Keratinocyte (primary cell): ENCODE measurements at regions not wholly inside any gene's neighbourhood (a gene's known extent, or its start where the extent isn't known, plus 50 kb on each side); places are given as distances from the start of the nearest gene placed in this dataset.

Experiments used
- DNase-seq: peaks from one replicate; pipeline ENCODE4 v3.0.0-alpha.2; 2011; ENCODE audit warnings: low read depth, missing footprints, low spot score
- FAIRE-seq: peaks from 2 replicates; lab custom pipeline; 2011; peaks lifted over from hg19 to GRCh38; lab: Jason Lieb, UNC
- H2AFZ ChIP-seq: 2 replicates; pipeline ENCODE4 v1.6.0; 2012; ENCODE audit warnings: low read length, control low read depth, inconsistent platforms; ENCODE audit not compliant: control insufficient read depth
- H3K27ac ChIP-seq: 2 replicates; pipeline ENCODE4 v1.5.1; 2011; ENCODE audit warnings: low read length; ENCODE audit not compliant: control insufficient read depth, insufficient read depth
- H3K27me3 ChIP-seq: 3 replicates; pipeline ENCODE4 v1.6.0; 2011; ENCODE audit warnings: low read length; ENCODE audit not compliant: control insufficient read depth, insufficient read depth; ENCODE audit errors: extremely low read depth
- H3K36me3 ChIP-seq, 2 experiments: 2 replicates in 1 of 2; 3 replicates in 1 of 2; pipeline ENCODE4 v1.5.1; 2011; ENCODE audit warnings: low read length in 2 of 2, mild to moderate bottlenecking in 1 of 2; ENCODE audit not compliant: control insufficient read depth in 2 of 2, insufficient read depth in 2 of 2; ENCODE audit errors: extremely low read depth in 1 of 2
- H3K4me1 ChIP-seq: 3 replicates; pipeline ENCODE4 v1.5.1; 2011; ENCODE audit warnings: low read length; ENCODE audit not compliant: control insufficient read depth, insufficient read depth; ENCODE audit errors: extremely low read depth
- H3K4me2 ChIP-seq: 3 replicates; pipeline ENCODE4 v1.6.0; 2011; ENCODE audit warnings: low read depth, low read length; ENCODE audit not compliant: control insufficient read depth, insufficient read depth; ENCODE audit errors: extremely low read depth
- H3K4me3 ChIP-seq, 3 experiments: fragments of 200-600 bp in 1 of 3; sonication (generic) in 1 of 3; 2 replicates in 2 of 3; 3 replicates in 1 of 3; pipeline ENCODE4 v1.5.1; 2011 to 2016; ENCODE audit warnings: low read length in 3 of 3, mild to moderate bottlenecking in 3 of 3, control low read depth in 2 of 3, inconsistent platforms in 1 of 3, low read depth in 1 of 3, mixed read lengths in 1 of 3, mixed run types in 1 of 3, moderate library complexity in 1 of 3; ENCODE audit not compliant: control insufficient read depth in 2 of 3, insufficient read depth in 2 of 3; ENCODE audit errors: extremely low read depth in 1 of 3
- H3K79me2 ChIP-seq: 2 replicates; pipeline ENCODE4 v1.6.0; 2012; ENCODE audit warnings: low read length; ENCODE audit not compliant: control insufficient read depth, insufficient read depth
- H3K9ac ChIP-seq: 3 replicates; pipeline ENCODE4 v1.6.0; 2011; ENCODE audit warnings: low read length; ENCODE audit not compliant: control insufficient read depth, insufficient read depth; ENCODE audit errors: extremely low read depth
- H3K9me1 ChIP-seq: 3 replicates; pipeline ENCODE4 v1.6.0; 2011; ENCODE audit warnings: low read length; ENCODE audit not compliant: control insufficient read depth, insufficient read depth; ENCODE audit errors: extremely low read depth
- H3K9me3 ChIP-seq: 2 replicates; pipeline ENCODE4 v1.5.1; 2012; ENCODE audit warnings: low read depth, low read length; ENCODE audit not compliant: control insufficient read depth
- H4K20me1 ChIP-seq: 3 replicates; pipeline ENCODE4 v1.6.0; 2011; ENCODE audit warnings: low read length; ENCODE audit not compliant: control insufficient read depth, insufficient read depth; ENCODE audit errors: extremely low read depth
- EZH2 ChIP-seq: IDR thresholded peaks from one replicate; pipeline ENCODE4 v1.6.1; 2012; ENCODE audit warnings: inconsistent platforms, mild to moderate bottlenecking, low read length, moderate library complexity
- dilution Hi-C: fragments of 300-500 bp; cut with MboI; formaldehyde crosslinking; loops from one replicate; pipeline ENCODE4 v1.7.0; 2020; ENCODE audit warnings: low sequenced_read_pairs; ENCODE audit not compliant: extremely low pct_ligation_motif_present
- TF ChIP-seq, protein P1 (sequence below), 3 experiments: IDR thresholded peaks in 1 of 3; conservative IDR thresholded peaks in 1 of 3; optimal IDR thresholded peaks in 1 of 3; 2 replicates in 2 of 3; 3 replicates in 1 of 3; pipeline versions ENCODE3 to v1.5.1; 2011; ENCODE audit warnings: low read length in 3 of 3, mild to moderate bottlenecking in 3 of 3, moderate library complexity in 2 of 3, control low read depth in 1 of 3, inconsistent platforms in 1 of 3; ENCODE audit not compliant: insufficient read depth in 2 of 3; ENCODE audit errors: extremely low read depth in 1 of 3

DNA sequence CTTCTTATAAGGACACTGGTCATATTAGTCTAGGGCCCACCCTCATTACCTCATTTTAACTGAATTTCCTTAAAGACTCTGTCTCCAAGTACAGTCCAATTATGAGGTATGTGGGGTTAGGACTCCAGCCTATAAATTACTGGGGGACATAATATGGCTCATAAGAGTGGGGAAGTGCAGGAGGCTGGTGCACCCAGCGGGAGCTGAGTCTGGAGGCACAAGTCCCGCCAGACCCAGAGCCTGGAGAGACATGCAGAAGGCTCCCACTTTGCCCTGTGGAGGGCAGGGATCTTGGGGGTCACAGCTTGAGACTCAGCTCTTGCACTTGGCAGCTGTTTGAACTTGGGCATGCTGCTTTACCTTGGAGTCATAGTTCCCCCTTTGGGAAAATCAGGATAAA, 250.4 kb downstream of the RHOU start:
- no peak for TF ChIP-seq EZH2
- TF ChIP-seq, protein P1, sequence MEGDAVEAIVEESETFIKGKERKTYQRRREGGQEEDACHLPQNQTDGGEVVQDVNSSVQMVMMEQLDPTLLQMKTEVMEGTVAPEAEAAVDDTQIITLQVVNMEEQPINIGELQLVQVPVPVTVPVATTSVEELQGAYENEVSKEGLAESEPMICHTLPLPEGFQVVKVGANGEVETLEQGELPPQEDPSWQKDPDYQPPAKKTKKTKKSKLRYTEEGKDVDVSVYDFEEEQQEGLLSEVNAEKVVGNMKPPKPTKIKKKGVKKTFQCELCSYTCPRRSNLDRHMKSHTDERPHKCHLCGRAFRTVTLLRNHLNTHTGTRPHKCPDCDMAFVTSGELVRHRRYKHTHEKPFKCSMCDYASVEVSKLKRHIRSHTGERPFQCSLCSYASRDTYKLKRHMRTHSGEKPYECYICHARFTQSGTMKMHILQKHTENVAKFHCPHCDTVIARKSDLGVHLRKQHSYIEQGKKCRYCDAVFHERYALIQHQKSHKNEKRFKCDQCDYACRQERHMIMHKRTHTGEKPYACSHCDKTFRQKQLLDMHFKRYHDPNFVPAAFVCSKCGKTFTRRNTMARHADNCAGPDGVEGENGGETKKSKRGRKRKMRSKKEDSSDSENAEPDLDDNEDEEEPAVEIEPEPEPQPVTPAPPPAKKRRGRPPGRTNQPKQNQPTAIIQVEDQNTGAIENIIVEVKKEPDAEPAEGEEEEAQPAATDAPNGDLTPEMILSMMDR (optimal IDR thresholded peaks at IDR 0.05 in 1 of 3, IDR thresholded peaks at IDR 0.05 in 1 of 3, conservative IDR thresholded peaks at IDR 0.05 in 1 of 3; ENCODE audit: extremely low read depth in 1 of 3, insufficient read depth in 2 of 3, low read length in 3 of 3) = no peak
- H3K36me3 ChIP-seq = no peaks in the 10 kb centered on the region
- no peak overlapping the region for H3K27ac ChIP-seq
- H3K4me3 ChIP-seq = no peak overlapping the region
- no peak for FAIRE-seq
- dilution Hi-C loops = no loop called here
- no peak for DNase-seq
- no peaks in the 10 kb centered on the region for H3K79me2 ChIP-seq
- no peaks in the 10 kb centered on the region for H3K9me1 ChIP-seq
- no peaks in the 10 kb centered on the region for H3K27me3 ChIP-seq
- no peaks in the 10 kb centered on the region for H4K20me1 ChIP-seq
- H3K9ac ChIP-seq = no peak overlapping the region
- no peak overlapping the region for H3K4me2 ChIP-seq
- H2AFZ ChIP-seq = no peak overlapping the region
- H3K4me1 ChIP-seq = no peaks in the 10 kb centered on the region
- H3K9me3 ChIP-seq = no peaks in the 10 kb centered on the region

DNA sequence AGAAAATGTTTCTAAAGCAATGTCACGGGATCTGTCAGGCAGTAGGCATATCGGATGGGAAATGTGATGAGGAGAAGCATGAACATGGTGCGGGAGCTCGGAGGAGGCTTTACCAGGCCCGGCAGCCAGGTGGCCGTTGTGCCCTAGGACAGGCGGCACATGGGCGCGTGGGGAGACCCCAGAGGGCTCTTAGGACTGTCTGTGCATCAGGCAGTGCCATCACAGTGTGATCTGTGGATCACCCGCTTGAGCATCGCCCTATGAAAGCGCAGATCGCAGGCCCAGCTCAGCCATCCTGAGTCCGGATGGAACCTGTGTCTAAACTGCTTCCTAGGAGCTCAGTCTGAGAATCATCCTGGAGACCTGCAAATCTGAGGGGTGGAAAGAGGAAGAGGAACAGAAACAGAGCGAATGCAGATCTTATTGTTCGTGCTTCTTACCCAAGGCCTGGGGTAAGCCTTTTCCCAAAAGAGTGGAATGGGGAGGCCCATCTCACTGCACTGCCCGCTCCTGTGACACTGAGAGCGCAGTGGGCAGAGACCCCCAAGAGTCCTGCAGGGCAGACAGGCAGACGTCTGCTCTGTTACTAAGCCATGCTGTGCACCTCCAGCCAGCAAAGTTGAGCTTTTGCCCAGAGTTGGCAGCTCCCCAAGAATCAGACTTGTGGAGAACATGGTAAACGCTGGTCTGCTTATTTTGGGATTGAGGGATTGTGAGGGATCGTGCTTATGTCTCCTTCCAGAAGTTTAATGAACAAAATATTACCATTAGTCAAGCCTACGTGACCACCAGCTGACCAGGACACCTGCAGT, 251.0 kb downstream of the RHOU start:
- H3K79me2 ChIP-seq = no peaks in the 10 kb centered on the region
- H3K36me3 ChIP-seq = no peaks in the 10 kb centered on the region
- no peak overlapping the region for H3K27ac ChIP-seq
- dilution Hi-C loops = no loop called here
- no peak overlapping the region for H3K4me2 ChIP-seq
- H2AFZ ChIP-seq = no peak overlapping the region
- H4K20me1 ChIP-seq = no peaks in the 10 kb centered on the region
- TF ChIP-seq EZH2 = no peak
- TF ChIP-seq, protein P1 (optimal IDR thresholded peaks at IDR 0.05 in 1 of 3, IDR thresholded peaks at IDR 0.05 in 1 of 3, conservative IDR thresholded peaks at IDR 0.05 in 1 of 3; ENCODE audit: extremely low read depth in 1 of 3, insufficient read depth in 2 of 3, low read length in 3 of 3) = no peak
- FAIRE-seq (no peak), DNase-seq (no peak)
- H3K27me3 ChIP-seq = no peaks in the 10 kb centered on the region
- H3K9ac ChIP-seq = no peak overlapping the region
- H3K4me1 ChIP-seq = no peaks in the 10 kb centered on the region
- H3K4me3 ChIP-seq = no peak overlapping the region
- H3K9me3 ChIP-seq = no peaks in the 10 kb centered on the region
- no peaks in the 10 kb centered on the region for H3K9me1 ChIP-seq
